Activated CD4-positive, alpha-beta memory T cell treated with anti-CD3 and anti-CD28 coated beads for 36 hours (primary cell): ENCODE measurements at regions not wholly inside any gene's neighbourhood (a gene's known extent, or its start where the extent isn't known, plus 50 kb on each side); places are given as distances from the start of the nearest gene placed in this dataset.

ENCODE experiments used
- CTCF ChIA-PET: fragments of 350-600 bp; sonication (Branson Sonifier 250); formaldehyde crosslinking; loops from one replicate; lab custom pipeline; 2021; ENCODE audit warnings: antibody characterized with exemption, inconsistent platforms; lab: Charles Lee
- POLR2A ChIA-PET: fragments of 350-600 bp; sonication (Branson Sonifier 250); formaldehyde crosslinking; loops from one replicate; lab custom pipeline; 2021; ENCODE audit warnings: antibody characterized with exemption; lab: Charles Lee
- DNase-seq: peaks from one replicate; pipeline ENCODE4 v3.0.0-alpha.2; 2020
- H3K27ac Mint-ChIP-seq: one replicate; pipeline ENCODE4 v1.8.0; 2021; ENCODE audit warnings: mixed read lengths
- H3K27me3 Mint-ChIP-seq: one replicate; pipeline ENCODE4 v1.8.0; 2021; ENCODE audit warnings: mixed read lengths
- H3K36me3 Mint-ChIP-seq: one replicate; pipeline ENCODE4 v1.8.0; 2021; ENCODE audit warnings: mixed read lengths
- H3K4me1 Mint-ChIP-seq: one replicate; pipeline ENCODE4 v1.8.0; 2021; ENCODE audit warnings: low read depth, mixed read lengths
- H3K4me3 Mint-ChIP-seq: one replicate; pipeline ENCODE4 v1.8.0; 2021; ENCODE audit warnings: mild to moderate bottlenecking, mixed read lengths
- H3K9me3 Mint-ChIP-seq: one replicate; pipeline ENCODE4 v1.8.0; 2021; ENCODE audit warnings: mixed read lengths
- intact Hi-C: fragments of 100-400 bp; cut with micrococcal nuclease; formaldehyde crosslinking; loops from one replicate; pipeline ENCODE4 v1.15.1; 2023

DNA sequence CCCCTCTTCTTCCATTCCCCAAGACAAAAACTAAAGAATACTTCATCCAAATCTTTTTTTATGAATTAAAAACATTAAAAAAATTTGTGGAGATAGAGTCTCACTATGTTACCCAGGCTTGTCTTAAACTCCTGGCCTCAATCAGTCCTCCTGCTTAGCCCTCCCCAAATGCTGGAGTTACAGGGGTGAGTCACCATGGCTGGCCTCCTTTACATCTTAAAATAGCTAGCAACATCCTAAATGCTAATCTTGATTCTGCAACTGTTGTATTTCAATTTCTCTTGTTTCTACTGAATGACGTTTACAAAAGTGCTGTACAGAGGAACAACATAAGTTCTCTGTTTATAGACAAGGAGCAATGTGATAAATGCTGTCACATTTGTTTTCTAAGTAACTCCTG, 483.5 kb downstream of the ADGRL2 start:
- H3K27ac Mint-ChIP-seq = no peak overlapping the region
- ChIA-PET CTCF (no interaction called here), POLR2A (no interaction called here)
- H3K27me3 Mint-ChIP-seq = no peaks in the 10 kb centered on the region
- no peaks in the 10 kb centered on the region for H3K4me1 Mint-ChIP-seq
- no peaks in the 10 kb centered on the region for H3K9me3 Mint-ChIP-seq
- no peaks in the 10 kb centered on the region for H3K36me3 Mint-ChIP-seq
- no peak for DNase-seq
- intact Hi-C loops = no loop called here
- H3K4me3 Mint-ChIP-seq = no peak overlapping the region

DNA sequence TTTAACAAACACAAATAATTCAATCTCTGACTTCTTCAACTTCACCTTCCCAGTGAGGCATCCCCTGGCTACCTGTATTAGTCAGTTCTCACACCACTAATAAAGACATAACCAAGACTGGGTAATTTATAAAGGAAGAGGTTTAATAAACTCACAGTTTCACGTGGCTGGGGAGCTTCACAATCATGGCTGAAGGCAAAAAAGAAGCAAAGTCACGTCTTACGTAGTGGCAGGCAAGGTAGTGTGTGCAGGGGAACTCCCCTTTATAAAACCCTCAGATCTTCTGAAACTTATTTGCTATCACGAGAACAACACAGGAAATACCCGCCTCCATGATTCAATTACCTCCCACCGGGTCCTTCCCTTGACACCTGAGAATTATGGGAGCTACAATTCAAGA, 478.5 kb downstream of the ADGRL2 start:
- POLR2A ChIA-PET = no interaction called here
- no peaks in the 10 kb centered on the region for H3K27me3 Mint-ChIP-seq

DNA sequence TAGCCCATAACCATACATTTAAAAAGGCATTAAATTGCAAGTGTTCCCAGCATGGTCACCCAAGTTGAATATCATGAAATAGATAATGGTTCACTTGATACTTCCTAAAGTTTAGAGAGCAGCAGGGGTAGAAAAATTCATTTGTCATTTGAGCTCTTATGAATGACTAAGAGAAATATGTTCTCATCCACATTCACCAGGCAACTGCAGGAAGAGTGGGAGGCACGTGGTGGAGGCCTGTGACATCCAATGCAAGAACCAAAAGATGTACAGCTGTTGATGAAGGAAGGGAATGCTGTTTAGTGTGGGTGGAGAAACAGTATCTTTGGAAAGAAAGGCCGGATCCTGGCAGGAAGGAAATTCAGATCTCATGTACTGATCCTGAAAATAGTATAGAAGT, 473.1 kb downstream of the ADGRL2 start:
- H3K36me3 Mint-ChIP-seq = no peaks in the 10 kb centered on the region
- no peak overlapping the region for H3K4me3 Mint-ChIP-seq
- ChIA-PET POLR2A (no interaction called here), CTCF (no interaction called here)
- no peaks in the 10 kb centered on the region for H3K4me1 Mint-ChIP-seq
- H3K27me3 Mint-ChIP-seq = no peaks in the 10 kb centered on the region
- no peak overlapping the region for H3K27ac Mint-ChIP-seq
- no peaks in the 10 kb centered on the region for H3K9me3 Mint-ChIP-seq
- DNase-seq = no peak
- intact Hi-C loops = no loop called here

More for the DNA sequence above, 478.5 kb downstream of the ADGRL2 start:
- no peak overlapping the region for H3K27ac Mint-ChIP-seq
- no peaks in the 10 kb centered on the region for H3K36me3 Mint-ChIP-seq
- CTCF ChIA-PET = no interaction called here
- no peak overlapping the region for H3K4me3 Mint-ChIP-seq
- H3K9me3 Mint-ChIP-seq = no peaks in the 10 kb centered on the region
- intact Hi-C loops = no loop called here
- H3K4me1 Mint-ChIP-seq = no peaks in the 10 kb centered on the region
- DNase-seq = no peak

DNA sequence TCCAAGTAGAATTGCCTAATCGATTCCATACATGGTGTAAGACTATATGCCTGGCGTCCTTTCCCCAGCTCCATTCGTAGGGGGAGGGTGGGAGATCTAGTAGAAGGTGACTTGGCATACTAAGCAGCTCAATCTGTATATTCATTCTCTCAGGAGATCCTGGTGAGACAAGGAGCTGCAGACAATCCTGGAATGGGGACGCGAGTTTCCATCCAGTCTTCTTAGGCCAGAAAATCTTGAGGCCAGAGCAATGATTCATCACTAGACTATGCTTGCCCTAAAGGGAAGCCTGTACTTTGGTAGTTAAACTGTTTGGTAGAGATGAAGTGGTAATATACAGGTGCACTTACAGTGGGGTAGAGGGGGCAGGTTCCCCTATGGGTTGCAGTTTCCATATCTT, 468.7 kb downstream of the ADGRL2 start:
- no peaks in the 10 kb centered on the region for H3K36me3 Mint-ChIP-seq
- ChIA-PET CTCF (no interaction called here), POLR2A (no interaction called here)
- intact Hi-C loops = no loop called here
- H3K27me3 Mint-ChIP-seq = no peaks in the 10 kb centered on the region
- no peaks in the 10 kb centered on the region for H3K9me3 Mint-ChIP-seq
- H3K4me1 Mint-ChIP-seq = no peaks in the 10 kb centered on the region
- DNase-seq = no peak
- no peak overlapping the region for H3K27ac Mint-ChIP-seq
- H3K4me3 Mint-ChIP-seq = no peak overlapping the region

DNA sequence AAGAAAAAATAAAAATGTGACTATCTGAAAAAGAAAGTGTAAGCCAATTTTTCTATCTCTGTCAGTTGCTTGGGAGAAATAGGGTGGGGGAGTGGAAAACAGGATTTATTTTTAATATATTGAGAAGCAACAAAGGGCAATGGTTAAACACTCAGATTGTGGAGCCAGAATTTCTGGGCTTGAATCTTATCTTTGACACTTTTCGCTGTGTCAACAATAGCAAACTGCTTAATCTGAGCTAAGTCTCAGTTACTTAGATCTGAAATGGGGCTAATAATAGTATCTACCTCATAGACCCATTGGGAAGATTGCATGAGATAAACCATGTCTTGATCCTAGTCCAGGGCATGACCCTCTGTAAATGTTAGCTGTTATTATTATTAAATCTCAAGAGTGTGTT, 468.1 kb downstream of the ADGRL2 start:
- ChIA-PET POLR2A (no interaction called here), CTCF (no interaction called here)
- no peak overlapping the region for H3K27ac Mint-ChIP-seq
- H3K4me1 Mint-ChIP-seq = no peaks in the 10 kb centered on the region
- H3K27me3 Mint-ChIP-seq = no peaks in the 10 kb centered on the region
- H3K9me3 Mint-ChIP-seq = no peaks in the 10 kb centered on the region
- no peaks in the 10 kb centered on the region for H3K36me3 Mint-ChIP-seq
- no peak overlapping the region for H3K4me3 Mint-ChIP-seq
- intact Hi-C loops = no loop called here
- DNase-seq = no peak

DNA sequence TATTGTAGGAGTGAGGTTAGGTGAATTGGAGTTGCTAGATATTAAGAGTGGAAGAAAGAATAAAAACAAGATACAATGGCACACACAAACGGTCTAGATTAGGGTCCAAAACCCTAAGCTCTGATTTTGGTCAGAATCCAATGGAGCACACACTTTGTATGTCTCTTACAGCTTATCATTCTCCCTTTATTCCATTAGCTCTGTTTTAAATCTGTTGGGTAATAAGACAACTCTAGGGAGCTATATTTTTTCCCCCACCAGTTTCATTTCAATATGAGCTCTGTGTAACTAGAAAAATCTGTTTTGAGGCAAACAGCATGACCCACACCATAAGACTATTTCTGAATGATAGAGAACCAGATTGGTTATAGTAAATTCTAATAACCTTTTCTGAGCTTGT, 465.6 kb downstream of the ADGRL2 start:
- H3K4me1 Mint-ChIP-seq = no peaks in the 10 kb centered on the region
- no peak for DNase-seq
- no peak overlapping the region for H3K4me3 Mint-ChIP-seq
- no peak overlapping the region for H3K27ac Mint-ChIP-seq
- H3K27me3 Mint-ChIP-seq = no peaks in the 10 kb centered on the region
- intact Hi-C loops = no loop called here
- H3K9me3 Mint-ChIP-seq = no peaks in the 10 kb centered on the region
- no peaks in the 10 kb centered on the region for H3K36me3 Mint-ChIP-seq
- ChIA-PET POLR2A (no interaction called here), CTCF (no interaction called here)

DNA sequence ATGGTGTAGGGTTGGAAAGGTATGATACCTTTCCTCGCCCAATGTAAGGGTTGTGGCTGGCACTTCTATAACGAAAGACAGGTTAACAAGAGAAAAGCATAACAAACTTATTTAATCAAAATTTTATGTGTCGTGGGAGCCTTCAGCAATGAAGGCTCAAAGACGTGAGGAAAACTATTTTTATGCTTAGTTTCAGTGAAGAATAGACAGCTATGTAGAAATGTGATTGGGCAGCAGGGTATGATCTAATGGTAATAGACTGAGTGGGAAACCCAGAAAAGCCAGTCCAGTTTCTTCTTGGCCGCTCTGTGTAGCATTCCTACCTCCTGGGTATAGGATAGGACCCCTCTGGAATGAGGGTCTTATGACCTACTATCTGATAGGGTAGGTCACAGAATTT, 464.7 kb downstream of the ADGRL2 start:
- intact Hi-C loops = no loop called here
- Mint-ChIP-seq H3K9me3 (no peaks in the 10 kb centered on the region), H3K36me3 (no peaks in the 10 kb centered on the region), H3K27ac (no peak overlapping the region), H3K27me3 (no peaks in the 10 kb centered on the region), H3K4me1 (no peaks in the 10 kb centered on the region), H3K4me3 (no peak overlapping the region)
- ChIA-PET CTCF (no interaction called here), POLR2A (no interaction called here)
- DNase-seq = no peak

DNA sequence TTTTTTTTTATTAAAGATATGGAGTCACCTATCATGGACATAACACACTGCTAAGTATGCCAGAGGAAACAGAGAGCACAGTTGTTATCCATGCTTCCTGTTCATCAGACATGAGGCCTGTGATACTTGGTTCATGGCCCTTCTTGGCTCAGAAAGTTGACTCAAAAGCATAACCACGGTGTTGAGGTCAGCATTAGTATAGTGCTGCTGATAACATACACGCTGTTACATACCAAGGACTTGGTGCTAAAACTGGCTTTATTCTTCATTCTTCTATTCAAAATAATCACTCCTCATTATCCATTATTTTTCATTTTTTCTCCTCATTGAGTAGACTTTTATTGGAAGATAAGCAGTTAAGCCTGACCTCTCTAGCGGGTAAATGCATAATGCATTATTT, 464.1 kb downstream of the ADGRL2 start:
- H3K9me3 Mint-ChIP-seq = no peaks in the 10 kb centered on the region

DNA sequence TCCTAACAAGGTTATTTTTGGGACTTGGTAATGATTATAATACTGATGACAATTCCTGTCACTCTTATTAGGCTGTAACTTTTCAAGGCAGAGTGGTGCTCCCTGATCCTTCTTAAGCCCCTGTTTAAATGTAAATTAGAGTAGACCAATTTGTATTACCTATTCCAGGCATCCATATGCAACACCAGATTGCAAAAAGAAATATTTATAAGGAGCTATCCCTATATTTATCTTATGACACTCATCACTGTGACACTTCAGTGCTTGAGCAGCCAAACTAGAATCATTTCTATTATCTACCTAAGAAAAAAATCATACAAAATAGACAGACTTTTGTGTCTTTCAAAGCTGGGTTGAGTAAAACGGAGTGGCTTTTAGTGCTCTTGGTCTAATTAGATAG, 462.7 kb downstream of the ADGRL2 start:
- DNase-seq = no peak
- H3K4me3 Mint-ChIP-seq = no peak overlapping the region
- H3K27ac Mint-ChIP-seq = no peak overlapping the region
- CTCF ChIA-PET = no interaction called here
- POLR2A ChIA-PET = no interaction called here
- H3K9me3 Mint-ChIP-seq = no peaks in the 10 kb centered on the region
- no peaks in the 10 kb centered on the region for H3K27me3 Mint-ChIP-seq
- H3K36me3 Mint-ChIP-seq = no peaks in the 10 kb centered on the region
- intact Hi-C loops = no loop called here
- no peaks in the 10 kb centered on the region for H3K4me1 Mint-ChIP-seq

More for the DNA sequence above, 464.1 kb downstream of the ADGRL2 start:
- POLR2A ChIA-PET = no interaction called here
- H3K36me3 Mint-ChIP-seq = no peaks in the 10 kb centered on the region
- H3K4me1 Mint-ChIP-seq = no peaks in the 10 kb centered on the region
- H3K4me3 Mint-ChIP-seq = no peak overlapping the region
- CTCF ChIA-PET = no interaction called here
- no peak overlapping the region for H3K27ac Mint-ChIP-seq
- no peak for DNase-seq
- intact Hi-C loops = no loop called here
- H3K27me3 Mint-ChIP-seq = no peaks in the 10 kb centered on the region

DNA sequence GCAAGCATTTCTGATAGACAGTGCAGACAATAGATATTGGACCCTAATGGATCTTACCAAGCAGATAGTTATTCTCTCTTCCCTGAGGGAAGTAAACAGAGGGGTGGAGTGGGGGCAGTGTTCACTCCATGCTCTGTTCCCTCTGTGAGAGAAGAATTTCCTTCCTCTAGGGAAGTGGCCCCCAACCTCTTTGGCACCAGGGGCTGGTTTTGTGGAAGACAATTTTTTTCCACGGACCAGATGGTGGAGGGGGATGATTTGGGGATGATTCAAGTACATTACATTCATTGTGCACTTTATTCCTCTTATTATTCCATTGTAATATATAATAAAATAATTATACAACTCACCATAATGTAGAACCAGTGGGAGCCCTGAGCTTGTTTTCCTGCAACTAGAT, 459.9 kb downstream of the ADGRL2 start:
- H3K4me1 Mint-ChIP-seq = no peaks in the 10 kb centered on the region
- H3K36me3 Mint-ChIP-seq = no peaks in the 10 kb centered on the region
- intact Hi-C loops = no loop called here
- H3K27me3 Mint-ChIP-seq = no peaks in the 10 kb centered on the region
- POLR2A ChIA-PET = no interaction called here
- no peak overlapping the region for H3K27ac Mint-ChIP-seq
- no peaks in the 10 kb centered on the region for H3K9me3 Mint-ChIP-seq
- DNase-seq = no peak
- H3K4me3 Mint-ChIP-seq = no peak overlapping the region
- CTCF ChIA-PET = no interaction called here

DNA sequence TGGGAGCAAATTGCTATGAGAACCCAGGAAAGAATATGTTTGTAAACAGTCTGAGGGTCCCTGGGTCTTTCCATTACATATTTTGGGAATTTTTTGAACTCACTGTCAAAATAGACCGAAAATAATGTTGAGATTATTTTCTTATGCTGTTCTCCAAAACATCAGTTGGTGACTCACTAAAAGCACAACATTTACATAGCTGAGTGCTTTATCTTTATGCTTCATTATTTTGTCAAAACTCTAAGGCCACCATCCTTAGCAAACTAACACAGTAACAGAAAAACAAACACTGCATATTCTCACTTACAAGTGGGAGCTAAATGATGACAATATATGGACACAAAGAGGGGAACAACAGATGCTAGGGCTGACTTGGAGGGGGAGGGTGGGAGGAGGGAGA, 459.3 kb downstream of the ADGRL2 start:
- intact Hi-C loops = no loop called here
- Mint-ChIP-seq H3K4me3 (no peak overlapping the region), H3K27me3 (no peaks in the 10 kb centered on the region), H3K9me3 (no peaks in the 10 kb centered on the region), H3K36me3 (no peaks in the 10 kb centered on the region), H3K27ac (no peak overlapping the region), H3K4me1 (no peaks in the 10 kb centered on the region)
- POLR2A ChIA-PET = no interaction called here
- DNase-seq = no peak
- CTCF ChIA-PET = no interaction called here

DNA sequence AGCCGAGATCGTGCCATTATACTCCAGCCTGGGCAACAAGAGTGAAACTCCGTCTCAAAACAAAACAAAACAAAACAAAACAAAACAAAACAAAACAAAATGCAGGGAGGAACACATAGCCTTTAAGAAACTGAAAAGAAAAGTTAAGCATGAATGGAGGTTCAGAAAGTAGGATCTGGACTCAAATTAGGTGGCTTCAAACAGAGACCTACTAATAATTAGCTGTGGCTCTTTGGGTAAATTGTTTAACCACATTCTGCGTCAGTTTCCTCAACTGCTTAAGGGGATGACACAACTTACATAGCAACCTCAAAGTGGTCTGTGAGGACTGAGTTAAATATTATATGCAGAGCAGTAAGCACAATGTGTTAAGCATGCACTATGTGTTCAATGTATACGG, 458.2 kb downstream of the ADGRL2 start:
- CTCF ChIA-PET = no interaction called here
- Mint-ChIP-seq H3K9me3 (no peaks in the 10 kb centered on the region), H3K4me3 (no peak overlapping the region), H3K27ac (no peak overlapping the region), H3K27me3 (no peaks in the 10 kb centered on the region), H3K36me3 (no peaks in the 10 kb centered on the region), H3K4me1 (no peaks in the 10 kb centered on the region)
- intact Hi-C loops = no loop called here
- no peak for DNase-seq
- POLR2A ChIA-PET = interaction anchor here (0.6 kb wide), 1 partner anchor 252 kb away, joined by 4 read pairs; no protein-coding TSS in a partner anchor

DNA sequence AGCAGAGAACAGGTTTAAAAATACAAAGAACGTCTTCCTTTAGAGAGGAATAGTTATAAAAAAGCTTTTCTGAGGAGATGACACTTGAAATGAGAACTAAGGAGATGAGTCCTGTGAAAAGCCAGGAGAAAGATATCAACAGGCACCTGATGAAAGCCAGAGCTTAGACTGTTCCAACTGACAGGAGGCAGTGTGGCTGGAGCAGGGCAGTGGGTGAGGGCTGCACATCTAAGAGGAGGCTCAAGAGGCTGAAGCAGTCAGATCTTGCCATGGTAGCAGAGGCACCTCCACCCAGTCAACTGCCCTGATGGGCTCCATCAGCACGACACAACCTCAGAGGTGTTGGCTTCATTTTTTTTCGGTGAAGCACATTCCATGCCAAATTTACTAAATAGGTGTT, 445.3 kb downstream of the ADGRL2 start:
- no peaks in the 10 kb centered on the region for H3K36me3 Mint-ChIP-seq
- H3K27me3 Mint-ChIP-seq = no peaks in the 10 kb centered on the region
- ChIA-PET POLR2A (no interaction called here), CTCF (no interaction called here)
- H3K4me3 Mint-ChIP-seq = no peak overlapping the region
- no peak overlapping the region for H3K27ac Mint-ChIP-seq
- H3K4me1 Mint-ChIP-seq = no peaks in the 10 kb centered on the region
- intact Hi-C loops = no loop called here
- H3K9me3 Mint-ChIP-seq = peaks cover 3% of the 10 kb centered on the region
- DNase-seq = no peak
